ENCODE measurements at regions not wholly inside any gene's neighbourhood (a gene's known extent, or its start where the extent isn't known, plus 50 kb on each side); places are given as distances from the start of the nearest gene placed in this dataset.

GRCh38 chr10:57165671-57166070, 804.6 kb upstream of the ZWINT start:
- H3K9me3 Mint-ChIP-seq (ENCODE audit: unreplicated experiment): peaks cover 9% of the 10 kb centered on the region
- intact Hi-C loops (cut with micrococcal nuclease; ENCODE audit: unreplicated experiment): no loop called here
- H3K4me1 Mint-ChIP-seq (ENCODE audit: low read depth, unreplicated experiment): no peaks in the 10 kb centered on the region
- no peak overlapping the region for H3K27ac Mint-ChIP-seq (ENCODE audit: unreplicated experiment)
- H3K27me3 Mint-ChIP-seq (ENCODE audit: insufficient read depth, unreplicated experiment): no peaks in the 10 kb centered on the region
- no peaks in the 10 kb centered on the region for H3K27me3 ChIP-seq (replicated peaks; ENCODE audit: control insufficient read depth, insufficient read depth, low read length)
- BruUV-seq (replicated peaks): no TSS peak
- H3K9me3 ChIP-seq: 0 out of 2 replicates have a peak, but pooled peaks cover 4% of the 10 kb centered on the region
- H3K4me3 ChIP-seq (ENCODE audit: low read depth, low read length): no peak overlapping the region
- ChIA-PET CTCF (no interaction called here), POLR2A (no interaction called here)
- H3K4me3 Mint-ChIP-seq (ENCODE audit: unreplicated experiment): no peak overlapping the region
- DNase-seq: no peak
- TF ChIP-seq, protein P1, sequence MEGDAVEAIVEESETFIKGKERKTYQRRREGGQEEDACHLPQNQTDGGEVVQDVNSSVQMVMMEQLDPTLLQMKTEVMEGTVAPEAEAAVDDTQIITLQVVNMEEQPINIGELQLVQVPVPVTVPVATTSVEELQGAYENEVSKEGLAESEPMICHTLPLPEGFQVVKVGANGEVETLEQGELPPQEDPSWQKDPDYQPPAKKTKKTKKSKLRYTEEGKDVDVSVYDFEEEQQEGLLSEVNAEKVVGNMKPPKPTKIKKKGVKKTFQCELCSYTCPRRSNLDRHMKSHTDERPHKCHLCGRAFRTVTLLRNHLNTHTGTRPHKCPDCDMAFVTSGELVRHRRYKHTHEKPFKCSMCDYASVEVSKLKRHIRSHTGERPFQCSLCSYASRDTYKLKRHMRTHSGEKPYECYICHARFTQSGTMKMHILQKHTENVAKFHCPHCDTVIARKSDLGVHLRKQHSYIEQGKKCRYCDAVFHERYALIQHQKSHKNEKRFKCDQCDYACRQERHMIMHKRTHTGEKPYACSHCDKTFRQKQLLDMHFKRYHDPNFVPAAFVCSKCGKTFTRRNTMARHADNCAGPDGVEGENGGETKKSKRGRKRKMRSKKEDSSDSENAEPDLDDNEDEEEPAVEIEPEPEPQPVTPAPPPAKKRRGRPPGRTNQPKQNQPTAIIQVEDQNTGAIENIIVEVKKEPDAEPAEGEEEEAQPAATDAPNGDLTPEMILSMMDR (IDR thresholded peaks at IDR 0.05; ENCODE audit: insufficient read depth in 1 of 2, low read depth in 1 of 2, low read length in 1 of 2, severe bottlenecking in 1 of 2, unreplicated experiment in 1 of 2): no peak
- no peaks in the 10 kb centered on the region for H3K4me1 ChIP-seq
- no peaks in the 10 kb centered on the region for H3K36me3 Mint-ChIP-seq (ENCODE audit: insufficient read depth, unreplicated experiment)
- H3K36me3 ChIP-seq (ENCODE audit: control insufficient read depth, insufficient read depth, low read length): no peaks in the 10 kb centered on the region

- 0 out of 2 replicates have a peak, but pooled peaks cover 4% of the 10 kb centered on the region for H3K9me3 ChIP-seq
- BruUV-seq (replicated peaks): no TSS peak
- Mint-ChIP-seq H3K4me3 (ENCODE audit: unreplicated experiment) (no peak overlapping the region), H3K27ac (ENCODE audit: unreplicated experiment) (no peak overlapping the region), H3K4me1 (ENCODE audit: low read depth, unreplicated experiment) (no peaks in the 10 kb centered on the region), H3K36me3 (ENCODE audit: insufficient read depth, unreplicated experiment) (no peaks in the 10 kb centered on the region), H3K27me3 (ENCODE audit: insufficient read depth, unreplicated experiment) (no peaks in the 10 kb centered on the region), H3K9me3 (ENCODE audit: unreplicated experiment) (peaks cover 9% of the 10 kb centered on the region)
- H3K4me3 ChIP-seq (ENCODE audit: low read depth, low read length): no peak overlapping the region
- no peaks in the 10 kb centered on the region for H3K27me3 ChIP-seq (replicated peaks; ENCODE audit: control insufficient read depth, insufficient read depth, low read length)
- intact Hi-C loops (cut with micrococcal nuclease; ENCODE audit: unreplicated experiment): no loop called here
- ChIA-PET POLR2A (no interaction called here), CTCF (no interaction called here)
- H3K36me3 ChIP-seq (ENCODE audit: control insufficient read depth, insufficient read depth, low read length): no peaks in the 10 kb centered on the region
- H3K4me1 ChIP-seq: no peaks in the 10 kb centered on the region
- TF ChIP-seq, protein P1 (IDR thresholded peaks at IDR 0.05; ENCODE audit: insufficient read depth in 1 of 2, low read depth in 1 of 2, low read length in 1 of 2, severe bottlenecking in 1 of 2, unreplicated experiment in 1 of 2): no peak
- no peak for DNase-seq
Measured at GRCh38 chr10:57162231-57162630, 801.2 kb upstream of the ZWINT start.

DNA sequence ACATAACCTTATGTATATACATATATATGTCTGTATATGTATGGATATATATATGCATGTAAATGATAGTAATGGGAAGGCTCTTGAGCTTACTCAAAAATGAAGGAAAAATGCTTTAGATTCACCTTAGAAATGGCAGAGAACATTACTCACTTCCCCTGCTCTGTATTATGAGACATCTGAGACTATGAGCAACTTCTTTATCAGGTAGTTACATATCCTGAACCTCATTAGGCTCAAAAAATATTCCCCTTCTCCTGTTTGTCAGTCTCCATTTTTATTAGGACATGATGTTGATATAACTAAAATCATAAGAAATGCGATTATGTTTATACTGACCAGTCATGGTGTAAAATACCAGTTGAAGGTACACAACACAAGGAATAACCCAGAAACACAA, 800.1 kb upstream of the ZWINT start:
- H3K4me1 ChIP-seq: no peaks in the 10 kb centered on the region
- peaks cover 2% of the 10 kb centered on the region for H3K9me3 Mint-ChIP-seq (ENCODE audit: unreplicated experiment)
- TF ChIP-seq, protein P1 (IDR thresholded peaks at IDR 0.05; ENCODE audit: insufficient read depth in 1 of 2, low read depth in 1 of 2, low read length in 1 of 2, severe bottlenecking in 1 of 2, unreplicated experiment in 1 of 2): no peak
- 0 out of 2 replicates have a peak, but pooled peaks cover 4% of the 10 kb centered on the region for H3K9me3 ChIP-seq
- intact Hi-C loops (cut with micrococcal nuclease; ENCODE audit: unreplicated experiment): no loop called here
- DNase-seq: no peak
- H3K36me3 Mint-ChIP-seq (ENCODE audit: insufficient read depth, unreplicated experiment): no peaks in the 10 kb centered on the region
- no peaks in the 10 kb centered on the region for H3K36me3 ChIP-seq (ENCODE audit: control insufficient read depth, insufficient read depth, low read length)
- POLR2A ChIA-PET: no interaction called here
- H3K4me3 Mint-ChIP-seq (ENCODE audit: unreplicated experiment): no peak overlapping the region
- no peaks in the 10 kb centered on the region for H3K27me3 Mint-ChIP-seq (ENCODE audit: insufficient read depth, unreplicated experiment)
- no peaks in the 10 kb centered on the region for H3K4me1 Mint-ChIP-seq (ENCODE audit: low read depth, unreplicated experiment)
- BruUV-seq (replicated peaks): no TSS peak
- H3K27ac Mint-ChIP-seq (ENCODE audit: unreplicated experiment): no peak overlapping the region
- no peaks in the 10 kb centered on the region for H3K27me3 ChIP-seq (replicated peaks; ENCODE audit: control insufficient read depth, insufficient read depth, low read length)
- CTCF ChIA-PET: no interaction called here
- H3K4me3 ChIP-seq (ENCODE audit: low read depth, low read length): no peak overlapping the region

Data from Caco-2 (cell line).